IMR-90 (cell line): ENCODE measurements at regions not wholly inside any gene's neighbourhood (a gene's known extent, or its start where the extent isn't known, plus 50 kb on each side); places are given as distances from the start of the nearest gene placed in this dataset.

Experiments used
- ATAC-seq: fragments of 200-7000 bp; cut with Tn5 transposase; 2 replicates; pipeline ENCODE4 v1.9.1; 2020; ENCODE audit warnings: low read depth, mild to moderate bottlenecking, moderate library complexity
- BruUV-seq: library from RNA; stranded (reverse); fragments of 400-500 nt; replicated peaks from 2 replicates; lab custom pipeline; 2021; lab: Mats Ljungman, UMichigan
- CTCF ChIA-PET: fragments of 300-600 bp; formaldehyde crosslinking; extraction: SDS; loops from one replicate; lab custom pipeline; 2021; ENCODE audit warnings: antibody characterized with exemption; lab: Yijun Ruan, JAX
- POLR2A ChIA-PET: fragments of 300-600 bp; sonication (Branson Sonifier 250); formaldehyde crosslinking; loops from one replicate; lab custom pipeline; 2022; ENCODE audit warnings: antibody characterized with exemption; ENCODE audit not compliant: unreplicated experiment; lab: Charles Lee
- DNase-seq: peaks from one replicate; pipeline ENCODE4 v3.0.0; 2013
- H2AFZ ChIP-seq: replicated peaks from 2 replicates; pipeline ENCODE3; 2013; ENCODE audit warnings: low read length, mild to moderate bottlenecking; ENCODE audit not compliant: poor library complexity
- H2AK5ac ChIP-seq: 2 replicates; pipeline ENCODE4 v1.6.1; 2013; ENCODE audit warnings: low read depth, low read length, inconsistent platforms
- H2AK9ac ChIP-seq: replicated peaks from 2 replicates; pipeline ENCODE3; 2013; ENCODE audit warnings: mild to moderate bottlenecking, low read depth, low read length, moderate library complexity; ENCODE audit not compliant: poor library complexity
- H2BK120ac ChIP-seq: 2 replicates; pipeline ENCODE4 v1.6.1; 2013; ENCODE audit warnings: low read depth, low read length, inconsistent platforms
- H2BK15ac ChIP-seq: 3 replicates; pipeline ENCODE4 v1.6.1; 2013; ENCODE audit warnings: low read depth, low read length, inconsistent platforms
- H2BK20ac ChIP-seq: 2 replicates; pipeline ENCODE4 v1.6.1; 2013; ENCODE audit warnings: low read depth, mild to moderate bottlenecking, inconsistent platforms, low read length, moderate library complexity
- H2BK5ac ChIP-seq: 2 replicates; pipeline ENCODE4 v1.6.1; 2013; ENCODE audit warnings: mild to moderate bottlenecking, low read depth, low read length, inconsistent platforms; ENCODE audit not compliant: poor library complexity, severe bottlenecking
- H3K14ac ChIP-seq: replicated peaks from 2 replicates; pipeline ENCODE4 v1.6.1; 2013; ENCODE audit warnings: low read depth, low read length, inconsistent platforms
- H3K18ac ChIP-seq: 2 replicates; pipeline ENCODE4 v1.6.1; 2013; ENCODE audit warnings: low read depth, low read length, control low read depth
- H3K23ac ChIP-seq: 2 replicates; pipeline ENCODE4 v1.6.1; 2013; ENCODE audit warnings: low read depth, low read length, inconsistent platforms
- H3K27ac ChIP-seq: 2 replicates; pipeline ENCODE4 v1.5.1; 2013; ENCODE audit warnings: mild to moderate bottlenecking, control low read depth, low read length; ENCODE audit not compliant: insufficient read depth
- H3K27me3 ChIP-seq: 2 replicates; pipeline ENCODE4 v1.6.1; 2013; ENCODE audit warnings: low read length; ENCODE audit not compliant: control insufficient read depth, insufficient read depth
- H3K36me3 ChIP-seq: 2 replicates; pipeline ENCODE4 v1.6.1; 2013; ENCODE audit warnings: low read length, mixed read lengths; ENCODE audit not compliant: control insufficient read depth, insufficient read depth
- H3K4ac ChIP-seq: 2 replicates; pipeline ENCODE4 v1.6.1; 2013; ENCODE audit warnings: low read depth, low read length, inconsistent platforms
- H3K4me1 ChIP-seq: 2 replicates; pipeline ENCODE4 v1.6.1; 2013; ENCODE audit warnings: low read length, mixed read lengths; ENCODE audit not compliant: control insufficient read depth, insufficient read depth
- H3K4me2 ChIP-seq: 2 replicates; pipeline ENCODE4 v1.6.1; 2013; ENCODE audit warnings: low read depth, mild to moderate bottlenecking, control low read depth, low read length, moderate library complexity
- H3K4me3 ChIP-seq: 2 replicates; pipeline ENCODE4 v1.5.1; 2013; ENCODE audit warnings: low read depth, mild to moderate bottlenecking, control low read depth, low read length, moderate library complexity; ENCODE audit not compliant: insufficient read depth
- H3K56ac ChIP-seq: 2 replicates; pipeline ENCODE4 v1.6.1; 2013; ENCODE audit warnings: low read length, inconsistent platforms; ENCODE audit not compliant: insufficient read depth; ENCODE audit errors: extremely low read depth
- H3K79me1 ChIP-seq, 2 experiments: 2 replicates each; pipeline ENCODE4 v1.6.1; 2013; ENCODE audit warnings: low read length in 2 of 2, inconsistent platforms in 1 of 2, low read depth in 1 of 2
- H3K9ac ChIP-seq: 2 replicates; pipeline ENCODE4 v1.6.1; 2013; ENCODE audit warnings: low read depth, low read length, control low read depth
- H3K9me1 ChIP-seq: 2 replicates; pipeline ENCODE4 v1.6.1; 2013; ENCODE audit warnings: low read length, inconsistent platforms; ENCODE audit not compliant: insufficient read depth
- H3K9me3 ChIP-seq: 2 replicates; pipeline ENCODE4 v1.6.1; 2013; ENCODE audit warnings: low read length; ENCODE audit not compliant: control insufficient read depth, insufficient read depth
- H4K20me1 ChIP-seq: 2 replicates; pipeline ENCODE4 v1.6.1; 2013; ENCODE audit warnings: low read length, inconsistent platforms; ENCODE audit not compliant: insufficient read depth
- H4K5ac ChIP-seq: 2 replicates; pipeline ENCODE4 v1.6.1; 2013; ENCODE audit warnings: mild to moderate bottlenecking, low read depth, low read length, control low read depth
- H4K8ac ChIP-seq, 2 experiments: 2 replicates each; pipeline ENCODE4 v1.6.1; 2013; ENCODE audit warnings: low read depth in 2 of 2, low read length in 2 of 2, control low read depth in 1 of 2, inconsistent platforms in 1 of 2
- H4K91ac ChIP-seq: 2 replicates; pipeline ENCODE4 v1.6.1; 2013; ENCODE audit warnings: low read depth, low read length, inconsistent platforms; ENCODE audit not compliant: insufficient read depth
- MXI1 ChIP-seq: IDR thresholded peaks from 2 replicates; pipeline ENCODE4 v1.6.1; 2012; ENCODE audit warnings: low read depth, mild to moderate bottlenecking, low read length, moderate library complexity, borderline replicate concordance
- WGBS, 2 experiments: methylation state at CpG; one replicate each; pipeline versions ENCODE4 v1.1.5 to v1.1.7; 2013; ENCODE audit warnings: missing lambda C conversion rate in 2 of 2; ENCODE audit not compliant: insufficient read length in 1 of 2; ENCODE audit errors: extremely low coverage in 2 of 2; 5-methylcytosine and 5-hydroxymethylcytosine counted together
- dilution Hi-C: fragments of 300-500 bp; cut with HindIII; formaldehyde crosslinking; loops from one replicate; pipeline ENCODE4 v1.14.3; 2018; ENCODE audit warnings: low sequenced_read_pairs; ENCODE audit not compliant: unreplicated experiment
- in situ Hi-C: fragments of 300-500 bp; cut with MboI; formaldehyde crosslinking; loops from 3 replicates; pipeline ENCODE4 v1.14.3; 2019; ENCODE audit warnings: low sequenced_read_pairs, inconsistent platforms, mixed read lengths
- intact Hi-C: fragments of 100-400 bp; cut with micrococcal nuclease; formaldehyde crosslinking; loops from 2 replicates; pipeline ENCODE4 v1.10.0; 2022

- Histone ChIP-seq H3K9me3 (no peaks in the 10 kb centered on the region), H4K91ac (no peak overlapping the region), H3K9me1 (no peaks in the 10 kb centered on the region), H3K23ac (no peak overlapping the region), H3K79me1 (no peaks in the 10 kb centered on the region), H2AK9ac (no peak overlapping the region), H2AFZ (peak overlapping the region; percentile 62), H4K8ac (no peak overlapping the region), H4K5ac (no peak overlapping the region), H2BK120ac (no peak overlapping the region), H3K9ac (no peak overlapping the region), H3K14ac (no peak overlapping the region), H3K4me1 (no peaks in the 10 kb centered on the region), H3K27ac (no peak overlapping the region), H3K4me2 (peak overlapping the region; percentile 3; the same call in 1 of the 2 replicates), H3K27me3 (peaks cover 20% of the 10 kb centered on the region; the same call in 1 of the 2 replicates), H3K56ac (no peak overlapping the region), H3K36me3 (no peaks in the 10 kb centered on the region), H2BK15ac (no peak overlapping the region), H3K4ac (no peak overlapping the region), H4K20me1 (no peaks in the 10 kb centered on the region), H3K18ac (no peak overlapping the region), H2BK20ac (no peak overlapping the region), H2BK5ac (no peak overlapping the region), H3K4me3 (no peak overlapping the region), H2AK5ac (no peak overlapping the region)
- CTCF ChIA-PET, result interaction anchor here (1.3 kb wide), 1 partner anchor 11 kb away, joined by 3 read pairs; no protein-coding TSS in a partner anchor
- peak; percentile 49 for ATAC-seq
- POLR2A ChIA-PET, result no interaction called here
- TF ChIP-seq MXI1, result no peak
- intact Hi-C loops, result no loop called here
- in situ Hi-C loops, result no loop called here
- BruUV-seq, result no TSS peak
- dilution Hi-C loops, result no loop called here
- DNase-seq, result peak; percentile 13
- 44% methylated on average over 3 of the region's 11 CpGs; no CpG with 5 or more reads in 1 of the 2 experiments for WGBS, 2 experiments
These were observed 93.8 kb upstream of the TMPRSS2 start for GRCh38 chr21:41601573-41602368.
